Cardiac muscle cell (in vitro differentiated cells and primary cell): ENCODE measurements at regions not wholly inside any gene's neighbourhood (a gene's known extent, or its start where the extent isn't known, plus 50 kb on each side); places are given as distances from the start of the nearest gene placed in this dataset.

Experiments used
- DNase-seq, 2 donors: peaks; one replicate each; pipeline versions ENCODE4 v3.0.0 to v3.0.0-alpha.2; 2010 to 2017; ENCODE audit warnings: low read depth in 1 of 2, low spot score in 1 of 2
- H3K27ac ChIP-seq: fragments of 200-600 bp; sonication (generic); 2 replicates; pipeline ENCODE4 v1.5.1; 2016
- H3K27me3 ChIP-seq: fragments of 200-600 bp; sonication (generic); 2 replicates; pipeline ENCODE4 v1.6.0; 2016; ENCODE audit warnings: control low read depth
- H3K36me3 ChIP-seq: fragments of 200-600 bp; sonication (generic); 2 replicates; pipeline ENCODE4 v1.5.1; 2016; ENCODE audit warnings: control low read depth
- H3K4me1 ChIP-seq: fragments of 200-600 bp; sonication (generic); 2 replicates; pipeline ENCODE4 v1.8.1; 2017; ENCODE audit warnings: low read depth, mild to moderate bottlenecking, mixed run types
- H3K4me3 ChIP-seq: fragments of 200-600 bp; sonication (generic); 2 replicates; pipeline ENCODE4 v1.5.1; 2016; ENCODE audit warnings: mild to moderate bottlenecking
- H3K9me3 ChIP-seq: fragments of 200-600 bp; sonication (generic); 2 replicates; pipeline ENCODE4 v1.5.1; 2017; ENCODE audit warnings: low read depth, mild to moderate bottlenecking, control low read depth
- CTCF ChIP-seq: IDR thresholded peaks from 2 replicates; pipeline ENCODE4 v1.5.1; 2012; ENCODE audit warnings: low read depth, mild to moderate bottlenecking, low read length

- no peaks in the 10 kb centered on the region for H3K27me3 ChIP-seq
- no peaks in the 10 kb centered on the region for H3K4me1 ChIP-seq
- no peak for TF ChIP-seq CTCF
- H3K9me3 ChIP-seq: no peaks in the 10 kb centered on the region
- no peak overlapping the region for H3K4me3 ChIP-seq
- H3K27ac ChIP-seq: no peak overlapping the region
- no peaks in the 10 kb centered on the region for H3K36me3 ChIP-seq
- DNase-seq: peak in 1 of 2 donors; percentile 18
Measured at GRCh38 chr10:125605167-125605566, 77.8 kb downstream of the TEX36 start.

DNA sequence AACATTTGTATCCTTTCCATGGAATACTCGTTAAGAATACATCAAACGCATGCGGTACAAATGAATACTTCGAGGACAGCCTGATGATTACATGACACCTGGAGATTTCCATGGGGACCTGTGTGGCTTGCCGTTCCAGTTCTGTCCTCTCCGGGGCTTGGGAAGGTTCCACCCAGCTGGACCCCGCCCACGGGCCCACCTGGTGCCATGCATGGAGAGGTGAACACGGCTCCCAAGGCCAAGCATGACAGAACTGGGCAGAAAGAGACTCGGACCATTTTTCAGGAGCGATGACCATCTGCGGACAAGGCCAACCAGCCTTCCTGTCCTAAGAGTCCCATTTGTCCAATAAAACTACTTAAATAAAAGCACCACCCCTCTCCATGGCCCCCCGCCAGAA lies 80.1 kb downstream of the TEX36 start:
- no peaks in the 10 kb centered on the region for H3K9me3 ChIP-seq
- H3K36me3 ChIP-seq: no peaks in the 10 kb centered on the region
- H3K4me3 ChIP-seq: no peak overlapping the region
- no peaks in the 10 kb centered on the region for H3K4me1 ChIP-seq
- no peak for DNase-seq
- H3K27me3 ChIP-seq: no peaks in the 10 kb centered on the region
- H3K27ac ChIP-seq: no peak overlapping the region
- no peak for TF ChIP-seq CTCF

DNA sequence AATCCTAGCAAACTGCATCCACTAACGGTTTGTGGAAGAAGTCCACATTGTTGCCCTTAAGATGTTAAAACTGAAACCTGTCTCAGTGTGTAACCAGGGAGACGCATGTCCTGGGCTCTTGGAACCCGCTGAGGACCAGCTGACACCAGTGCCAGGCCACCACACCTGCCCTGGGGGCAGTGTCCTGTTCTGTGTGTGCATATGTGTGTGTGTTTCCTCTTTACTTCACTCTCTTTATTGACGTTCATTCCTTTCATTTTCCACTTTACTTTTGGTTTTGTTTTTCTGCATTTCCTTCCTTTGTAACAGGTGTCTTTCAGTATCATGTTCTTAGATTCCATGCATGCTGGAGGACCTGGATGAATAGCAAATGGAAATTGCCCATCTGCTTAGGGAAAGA lies 83.8 kb downstream of the TEX36 start:
- H3K36me3 ChIP-seq: no peaks in the 10 kb centered on the region
- DNase-seq: no peak
- no peaks in the 10 kb centered on the region for H3K4me1 ChIP-seq
- H3K27ac ChIP-seq: no peak overlapping the region
- H3K27me3 ChIP-seq: no peaks in the 10 kb centered on the region
- no peak for TF ChIP-seq CTCF
- H3K9me3 ChIP-seq: no peaks in the 10 kb centered on the region
- no peak overlapping the region for H3K4me3 ChIP-seq

DNA sequence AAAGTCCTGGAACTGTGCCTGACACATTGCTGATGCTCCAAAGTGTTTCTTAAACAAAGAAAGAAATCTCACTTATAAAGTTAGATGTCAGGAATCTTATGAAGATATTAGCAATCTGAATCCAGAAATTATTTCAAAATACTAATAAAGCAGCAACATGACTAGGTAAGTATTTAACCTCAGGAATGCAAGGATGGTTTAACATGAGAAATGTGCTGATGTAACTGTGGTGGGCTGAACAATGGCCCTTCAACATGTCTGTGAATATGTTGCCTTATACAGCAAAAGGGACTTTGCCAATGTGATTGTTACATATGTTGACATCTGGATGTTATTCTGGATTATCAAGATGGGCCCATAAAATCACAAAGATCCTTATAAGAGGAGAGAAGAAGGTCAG lies 87.1 kb downstream of the TEX36 start:
- Histone ChIP-seq H3K9me3 (no peaks in the 10 kb centered on the region), H3K27me3 (no peaks in the 10 kb centered on the region), H3K4me3 (no peak overlapping the region), H3K4me1 (no peaks in the 10 kb centered on the region), H3K36me3 (no peaks in the 10 kb centered on the region), H3K27ac (no peak overlapping the region)
- DNase-seq: no peak
- no peak for TF ChIP-seq CTCF

DNA sequence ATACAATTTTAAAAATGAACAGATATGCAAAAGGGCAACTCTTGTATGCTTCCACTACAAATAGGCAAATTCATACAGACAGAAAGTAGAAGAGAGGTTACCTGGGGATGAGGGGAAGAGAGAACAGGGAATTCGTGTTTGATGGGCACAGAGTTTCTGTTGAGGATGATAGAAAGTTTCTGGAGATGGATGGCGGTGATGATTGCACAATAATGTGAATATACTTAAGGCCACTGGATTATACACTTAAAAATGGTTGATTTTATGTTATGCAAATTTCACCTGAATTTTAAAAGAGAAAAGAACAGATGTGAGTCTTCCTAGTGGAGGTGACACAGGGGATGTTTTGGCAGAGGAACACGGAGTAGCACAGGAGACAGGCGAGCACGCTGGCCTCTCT lies 89.3 kb downstream of the TEX36 start:
- Histone ChIP-seq H3K4me3 (no peak overlapping the region), H3K9me3 (no peaks in the 10 kb centered on the region), H3K27ac (no peak overlapping the region), H3K4me1 (no peaks in the 10 kb centered on the region), H3K27me3 (no peaks in the 10 kb centered on the region), H3K36me3 (no peaks in the 10 kb centered on the region)
- no peak for DNase-seq
- TF ChIP-seq CTCF: no peak

DNA sequence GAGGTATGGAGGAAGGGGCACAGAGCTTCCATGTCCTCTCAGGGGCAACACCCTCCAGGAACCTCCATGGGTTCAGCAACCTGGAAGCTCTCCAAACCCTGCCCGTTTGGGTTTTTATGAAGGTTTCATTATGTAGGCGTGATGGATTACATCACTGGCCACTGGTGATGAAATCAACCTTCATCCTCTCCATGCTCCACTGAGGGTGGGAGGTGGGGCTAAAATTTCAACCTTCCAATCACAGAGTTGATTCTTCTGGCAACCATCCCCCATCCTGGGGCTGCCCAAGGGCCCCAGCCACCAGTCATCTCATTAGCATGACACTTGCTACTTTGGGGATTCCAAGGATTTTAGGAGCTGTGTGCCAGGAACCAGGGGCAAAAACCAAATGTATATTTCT lies 90.1 kb downstream of the TEX36 start:
- Histone ChIP-seq H3K9me3 (no peaks in the 10 kb centered on the region), H3K27ac (no peak overlapping the region), H3K27me3 (no peaks in the 10 kb centered on the region), H3K36me3 (no peaks in the 10 kb centered on the region), H3K4me3 (no peak overlapping the region), H3K4me1 (no peaks in the 10 kb centered on the region)
- TF ChIP-seq CTCF: no peak
- no peak for DNase-seq
